GM19240 (cell line): ENCODE measurements at regions not wholly inside any gene's neighbourhood (a gene's known extent, or its start where the extent isn't known, plus 50 kb on each side); places are given as distances from the start of the nearest gene placed in this dataset.

Experiments used
- DNase-seq: peaks from one replicate; pipeline ENCODE4 v3.0.0; 2011; ENCODE audit warnings: low spot score; ENCODE audit not compliant: insufficient read length

DNA sequence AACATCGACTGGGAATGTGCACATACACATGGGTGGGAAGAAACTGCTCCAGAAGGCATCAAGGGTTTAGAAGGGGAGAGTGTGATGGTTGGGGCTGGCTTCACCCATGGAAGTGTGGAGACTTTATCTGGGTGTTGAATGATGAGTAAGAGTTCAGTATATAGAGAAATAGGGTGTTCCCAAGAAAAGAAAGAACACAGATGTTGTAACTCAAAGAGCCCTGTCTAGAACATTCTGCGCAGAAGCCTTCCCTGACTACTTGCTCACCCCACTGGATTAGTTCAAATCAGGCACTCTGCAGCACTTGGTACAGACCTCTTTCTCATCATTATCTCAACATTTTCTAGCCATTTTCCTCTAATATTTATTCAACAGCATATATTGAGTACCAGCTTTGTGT is 491.7 kb downstream of the SNAPC1 start:
- DNase-seq: no peak

DNA sequence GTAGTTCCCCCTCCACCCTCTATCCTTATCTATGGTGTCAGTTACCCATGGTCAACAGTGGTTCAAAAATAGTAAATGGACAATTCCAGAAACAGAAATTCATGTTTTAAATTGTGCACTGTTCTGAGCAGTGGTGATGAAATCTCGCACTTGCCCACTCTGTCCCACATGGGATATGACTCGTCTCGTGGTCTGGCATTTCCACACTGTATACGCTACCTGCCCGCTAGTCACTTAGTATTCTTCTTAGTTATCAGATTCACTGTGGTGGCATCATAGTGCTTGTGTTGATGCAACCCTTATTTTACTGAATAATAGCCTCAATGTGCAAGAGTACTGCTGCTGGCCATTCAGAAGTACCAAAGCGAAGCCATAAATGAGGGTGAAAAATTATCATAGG is 507.0 kb downstream of the SNAPC1 start:
- DNase-seq: no peak

DNA sequence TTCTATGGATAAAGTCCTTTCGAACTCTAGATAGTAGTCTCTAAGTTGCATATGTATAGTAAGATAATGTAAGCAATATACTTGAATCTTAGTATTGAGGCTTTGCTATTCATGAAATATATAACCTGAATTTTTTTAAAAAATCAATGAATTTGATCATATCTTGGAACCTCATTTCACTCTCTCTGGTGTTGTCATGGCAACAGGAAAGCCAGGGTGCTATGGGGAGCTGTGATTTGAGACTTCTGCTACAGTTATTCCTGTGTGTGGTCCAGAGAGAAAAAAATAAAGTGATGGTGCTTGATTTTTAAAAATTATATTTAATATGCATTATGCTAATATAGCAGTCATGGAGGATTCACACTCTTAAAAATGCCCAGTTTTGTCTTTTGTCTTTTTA is 508.0 kb downstream of the SNAPC1 start:
- DNase-seq: no peak

GRCh38 chr14:62280366-62280765 is 518.1 kb downstream of the SNAPC1 start:
- DNase-seq: no peak

- no peak for DNase-seq
Measured at GRCh38 chr14:62283837-62284236, 521.6 kb downstream of the SNAPC1 start.

DNA sequence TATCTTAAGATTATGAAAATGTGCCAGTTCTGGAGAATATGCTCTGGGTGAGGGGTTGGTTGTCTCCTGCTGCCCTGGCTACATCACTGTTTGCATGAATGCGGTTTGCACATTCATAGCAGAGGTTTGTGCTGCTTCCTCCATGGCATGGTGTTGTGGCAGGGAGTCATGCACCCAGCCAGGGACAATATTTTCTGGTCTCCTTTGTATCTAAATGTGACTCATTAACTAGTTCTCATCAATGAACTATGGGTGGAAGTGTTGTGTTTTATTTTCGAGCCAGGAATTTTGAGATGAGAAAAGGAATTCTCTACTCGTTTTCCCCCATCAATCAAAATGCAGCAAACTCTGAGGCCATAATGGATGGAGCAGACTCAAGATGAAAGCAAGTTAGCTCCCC is 527.3 kb downstream of the SNAPC1 start:
- DNase-seq: no peak

- no peak for DNase-seq
Measured at GRCh38 chr14:62301080-62301479, 538.9 kb downstream of the SNAPC1 start.

GRCh38 chr14:62301911-62302310 is 539.7 kb downstream of the SNAPC1 start:
- no peak for DNase-seq

- no peak for DNase-seq
Measured at GRCh38 chr14:62303437-62303836, 541.2 kb downstream of the SNAPC1 start.

DNA sequence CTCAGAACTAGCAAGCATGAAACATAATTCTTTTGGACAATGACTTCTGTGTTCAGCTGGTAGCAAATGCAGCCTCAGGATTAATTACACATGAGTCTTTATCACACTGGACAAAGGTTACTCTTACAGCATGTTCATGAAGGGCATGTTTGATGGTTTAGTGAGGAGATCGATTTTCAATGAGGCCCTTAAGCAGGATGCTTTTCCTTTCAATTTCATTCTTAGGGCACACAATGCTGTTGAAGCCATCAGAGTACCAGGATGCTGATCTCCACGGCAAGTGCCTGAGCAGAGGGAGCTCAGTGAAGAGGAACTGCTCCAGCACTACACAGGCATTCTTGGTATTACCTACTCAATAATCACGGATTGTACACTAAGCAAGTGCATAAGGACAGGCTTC is 542.0 kb downstream of the SNAPC1 start:
- no peak for DNase-seq

DNA sequence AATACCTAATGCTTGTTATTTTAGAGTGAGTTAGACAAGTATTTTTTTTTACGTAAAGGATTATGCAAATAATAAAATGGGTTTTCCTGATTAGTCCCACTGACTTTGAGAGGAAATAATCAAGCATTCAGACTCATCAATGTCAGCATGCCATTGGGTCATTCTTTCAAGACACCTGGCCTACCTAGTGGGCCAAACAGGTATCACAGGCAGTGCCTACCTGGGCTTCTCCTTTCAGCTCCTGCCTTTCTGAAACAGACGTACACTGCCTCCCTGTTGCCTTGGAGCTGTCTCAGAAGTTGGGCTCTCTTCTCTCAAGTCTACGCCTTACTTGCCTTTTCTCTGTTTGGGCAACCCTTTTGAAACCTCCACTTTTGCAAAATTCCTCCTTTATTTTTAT is 545.6 kb downstream of the SNAPC1 start:
- no peak for DNase-seq

DNA sequence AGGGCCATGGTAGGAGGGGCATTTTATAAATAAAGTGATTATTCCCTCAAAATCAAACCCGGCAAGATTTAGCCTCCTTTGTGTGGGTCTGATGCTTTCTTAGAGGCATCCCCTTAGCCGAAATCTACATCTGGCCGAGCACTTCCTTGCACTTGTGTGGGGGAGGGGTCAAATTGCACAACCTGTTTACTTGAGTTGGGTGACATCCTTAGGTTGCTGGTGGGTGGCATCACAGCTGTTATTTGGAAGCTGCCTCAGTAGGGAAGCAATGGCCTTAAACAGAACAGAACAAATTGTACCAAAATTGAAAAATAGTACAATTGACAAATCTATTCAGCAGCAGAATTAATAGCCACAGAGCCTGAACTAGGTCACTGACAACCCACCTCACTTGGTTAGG is 546.1 kb downstream of the SNAPC1 start:
- no peak for DNase-seq

GRCh38 chr14:62308891-62309290 is 546.7 kb downstream of the SNAPC1 start:
- no peak for DNase-seq

DNA sequence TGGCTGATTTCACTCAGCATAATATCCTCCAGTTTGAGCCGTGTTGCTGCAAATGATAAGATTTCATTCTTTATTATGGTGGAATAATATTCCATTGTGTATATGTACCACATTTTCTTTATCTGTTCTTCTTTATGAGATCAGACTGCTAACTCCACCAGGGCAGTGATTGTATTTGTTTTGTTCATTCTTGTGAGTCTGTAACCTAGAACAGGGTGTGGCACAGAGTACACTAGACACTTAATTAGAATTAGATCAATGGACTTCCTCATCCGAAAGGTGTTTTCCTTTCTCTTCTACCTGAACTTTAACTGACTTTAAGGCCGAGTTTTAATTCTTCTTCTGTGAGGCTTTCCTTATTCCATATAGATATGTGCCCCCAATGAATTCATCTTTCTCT is 551.0 kb downstream of the SNAPC1 start:
- no peak for DNase-seq

DNA sequence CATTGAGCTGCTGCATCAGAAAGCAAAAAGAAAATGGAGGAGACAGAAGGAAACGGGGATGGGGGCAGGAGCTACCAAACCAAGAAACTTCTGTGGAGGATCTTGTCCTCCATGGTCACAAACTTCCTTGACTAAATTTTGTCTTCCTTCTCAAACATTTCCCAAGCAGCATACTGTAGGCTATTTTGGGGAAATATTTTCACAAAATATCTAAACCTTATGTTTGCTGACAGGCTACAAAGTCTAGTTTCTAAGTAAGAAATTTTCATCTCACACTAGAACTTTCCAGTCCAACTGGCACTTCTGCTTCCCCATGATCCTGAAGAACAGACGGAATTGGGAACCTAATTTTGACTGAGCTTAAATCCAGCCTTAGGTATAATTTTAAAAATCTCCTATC is 552.0 kb downstream of the SNAPC1 start:
- DNase-seq: no peak

DNA sequence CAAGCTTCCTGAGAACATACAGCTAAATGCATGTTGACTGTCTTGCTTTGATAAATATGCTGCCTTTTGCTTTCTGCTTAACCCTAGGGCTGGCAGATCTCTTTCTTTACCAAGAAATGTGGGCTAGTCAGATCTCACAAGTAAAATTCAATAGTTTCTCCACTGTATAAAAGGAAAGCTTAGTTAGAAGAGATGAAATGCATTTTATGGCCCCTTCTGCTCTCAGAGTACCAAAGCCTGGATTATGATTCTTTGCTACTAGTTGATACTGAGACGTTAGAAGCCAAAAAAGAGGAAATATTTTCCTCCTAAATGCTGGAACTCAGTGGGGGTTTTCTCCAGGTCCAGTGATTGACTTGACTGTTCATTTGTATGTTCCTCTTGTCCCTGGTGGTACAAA is 552.7 kb downstream of the SNAPC1 start:
- DNase-seq: no peak

GRCh38 chr14:62315631-62316030 is 553.4 kb downstream of the SNAPC1 start:
- DNase-seq: no peak

DNA sequence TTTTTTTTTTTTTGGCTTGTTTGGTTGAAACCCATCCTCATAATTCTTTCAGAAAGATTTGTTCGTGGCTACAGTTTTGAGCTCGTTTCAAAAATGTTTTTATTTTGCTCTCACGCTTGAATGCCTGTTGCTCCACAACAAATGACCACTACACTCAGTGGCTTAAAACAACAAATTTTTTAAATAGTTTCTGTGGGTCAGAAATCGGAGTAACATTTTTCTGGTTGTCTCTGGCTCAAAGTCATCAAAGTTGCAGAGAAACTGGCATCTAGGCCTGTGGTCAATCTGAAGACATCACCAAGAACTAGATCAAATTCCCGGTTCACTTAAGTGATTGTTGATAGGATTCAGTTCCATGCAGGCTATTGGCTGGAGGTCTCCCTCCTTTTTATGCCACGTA is 560.0 kb downstream of the SNAPC1 start:
- DNase-seq: no peak

DNA sequence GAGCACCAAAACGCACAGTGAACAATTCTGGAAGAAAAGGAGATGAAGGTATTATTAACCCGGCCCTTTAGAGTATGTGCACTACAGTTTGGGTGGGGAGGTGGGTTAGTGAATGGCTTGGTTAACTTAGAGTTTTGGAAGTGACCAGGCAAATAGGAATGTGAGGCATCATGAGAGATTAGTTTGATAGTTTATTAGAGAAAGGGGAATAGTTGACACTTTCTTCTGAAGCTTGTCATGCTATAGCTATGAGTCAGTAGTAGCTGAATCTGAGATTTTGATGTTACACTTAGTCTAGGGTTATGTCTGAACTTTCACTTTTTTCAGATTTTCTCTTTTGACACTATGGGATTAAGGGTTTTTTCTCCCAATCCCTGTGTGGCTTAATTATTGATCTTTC is 567.2 kb downstream of the SNAPC1 start:
- DNase-seq: no peak

DNA sequence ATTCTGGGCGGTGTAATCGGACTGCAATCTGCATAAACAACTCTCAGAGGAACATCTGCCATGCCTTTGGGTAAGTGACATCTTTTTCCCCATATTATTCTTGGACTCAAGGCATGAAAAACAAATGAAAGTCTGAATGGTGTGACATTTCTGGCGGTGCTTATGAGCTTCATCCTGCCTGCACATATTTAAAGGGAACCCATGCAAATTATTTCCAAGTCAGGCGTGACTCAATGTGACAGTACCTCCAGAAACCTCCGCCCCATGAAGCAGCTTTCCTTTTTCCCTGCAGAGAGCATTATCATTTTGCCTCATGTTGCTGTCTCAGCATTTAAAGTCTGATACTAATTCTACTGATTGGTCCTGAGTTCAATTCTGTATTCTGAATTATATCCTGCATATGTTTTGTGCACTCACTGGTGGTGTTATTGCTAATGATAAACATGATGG is 585.4 kb downstream of the SNAPC1 start:
- DNase-seq: no peak

DNA sequence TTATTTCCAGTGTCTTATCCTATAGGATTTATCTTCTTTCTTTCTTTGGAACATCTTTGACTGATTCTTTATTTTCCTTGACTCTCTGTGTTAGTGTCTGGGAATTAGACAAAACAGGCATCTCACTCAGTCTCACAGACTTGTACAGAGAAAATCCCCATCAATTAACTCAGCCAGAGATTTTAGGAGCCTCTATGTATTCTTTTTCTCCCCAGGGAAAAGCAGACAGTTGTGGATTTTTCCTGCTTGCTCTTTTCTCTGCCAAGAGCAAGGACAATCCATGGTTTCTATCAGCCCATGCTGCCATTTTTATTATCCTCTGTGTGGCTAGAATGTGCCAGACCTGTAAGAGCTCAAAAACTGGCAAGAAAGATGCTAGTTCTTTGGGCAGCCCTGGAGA is 595.1 kb downstream of the SNAPC1 start:
- DNase-seq: no peak

DNA sequence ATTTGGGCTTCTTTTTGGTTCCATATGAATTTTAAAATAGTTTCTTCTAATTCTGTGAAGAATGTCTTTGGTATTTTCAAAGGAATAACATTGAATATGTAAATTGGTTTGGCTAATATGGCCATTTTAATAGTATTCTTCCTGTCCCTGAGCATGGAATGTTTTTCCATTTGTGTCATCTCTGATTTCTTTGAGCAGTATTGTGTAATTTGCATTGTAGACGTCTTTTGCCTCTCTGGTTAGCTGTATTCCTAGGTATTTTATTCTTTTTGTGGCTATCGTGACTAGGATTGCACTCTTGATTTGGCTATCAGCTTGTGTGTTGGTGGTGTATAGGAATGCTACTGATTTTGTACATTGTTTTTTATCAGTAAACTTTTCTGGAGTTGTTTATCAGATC is 601.9 kb downstream of the SNAPC1 start:
- DNase-seq: no peak

DNA sequence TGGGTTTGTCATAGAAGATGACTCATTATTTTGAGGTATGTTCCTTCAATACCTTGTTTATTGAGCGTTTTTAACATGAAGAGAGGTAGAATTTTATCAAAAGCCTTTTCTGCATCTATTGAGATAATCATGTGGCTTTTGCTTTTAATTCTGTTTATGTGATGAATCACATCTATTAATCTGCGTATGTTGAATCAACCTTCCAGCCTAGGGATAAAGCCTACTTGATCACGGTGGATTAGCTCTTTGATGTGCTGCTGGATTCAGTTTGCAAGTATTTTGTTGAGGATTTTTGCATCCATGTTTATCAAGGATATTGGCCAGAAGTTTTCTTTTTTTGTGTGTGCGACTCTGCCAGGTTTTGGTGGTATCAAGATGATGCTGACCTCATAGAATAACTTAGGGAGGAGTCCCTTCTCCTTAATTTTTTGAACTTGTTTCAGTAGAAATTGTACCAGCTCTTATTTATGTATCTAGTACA is 602.6 kb downstream of the SNAPC1 start:
- DNase-seq: no peak

DNA sequence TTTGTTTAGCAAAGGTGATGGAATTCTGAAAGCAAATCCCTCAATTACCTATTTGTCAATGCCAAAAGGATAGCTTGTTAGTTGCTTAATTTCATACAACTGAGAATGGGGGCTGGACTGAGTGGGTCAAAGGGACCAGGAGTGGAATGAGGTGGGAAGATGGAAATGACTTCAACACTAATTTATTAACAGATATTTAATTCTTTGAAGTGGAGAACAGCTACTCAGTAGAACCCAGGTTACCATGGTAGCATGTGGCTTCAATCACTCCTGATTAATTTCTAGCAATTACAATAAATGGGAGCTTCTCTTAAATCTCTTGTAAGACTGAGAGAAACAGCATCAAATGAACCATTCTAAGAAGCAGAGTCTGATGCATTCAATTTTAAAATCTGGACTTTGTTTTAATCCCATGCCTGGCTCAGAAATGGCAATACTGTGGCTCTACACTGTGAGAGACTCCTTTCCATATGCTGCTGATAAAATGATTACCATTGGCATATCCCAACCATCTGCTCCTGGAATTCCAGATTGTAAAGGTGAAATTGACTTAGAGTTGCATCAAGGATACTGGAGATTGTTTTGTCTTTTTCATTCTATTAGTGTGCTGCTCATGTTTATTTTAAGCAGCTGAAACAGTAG is 607.8 kb downstream of the SNAPC1 start:
- no peak for DNase-seq
